ENCODE measurements at regions not wholly inside any gene's neighbourhood (a gene's known extent, or its start where the extent isn't known, plus 50 kb on each side); places are given as distances from the start of the nearest gene placed in this dataset.
A peak's percentile ranks its signal among the peaks of the same experiment; 100 is the strongest.

DNA sequence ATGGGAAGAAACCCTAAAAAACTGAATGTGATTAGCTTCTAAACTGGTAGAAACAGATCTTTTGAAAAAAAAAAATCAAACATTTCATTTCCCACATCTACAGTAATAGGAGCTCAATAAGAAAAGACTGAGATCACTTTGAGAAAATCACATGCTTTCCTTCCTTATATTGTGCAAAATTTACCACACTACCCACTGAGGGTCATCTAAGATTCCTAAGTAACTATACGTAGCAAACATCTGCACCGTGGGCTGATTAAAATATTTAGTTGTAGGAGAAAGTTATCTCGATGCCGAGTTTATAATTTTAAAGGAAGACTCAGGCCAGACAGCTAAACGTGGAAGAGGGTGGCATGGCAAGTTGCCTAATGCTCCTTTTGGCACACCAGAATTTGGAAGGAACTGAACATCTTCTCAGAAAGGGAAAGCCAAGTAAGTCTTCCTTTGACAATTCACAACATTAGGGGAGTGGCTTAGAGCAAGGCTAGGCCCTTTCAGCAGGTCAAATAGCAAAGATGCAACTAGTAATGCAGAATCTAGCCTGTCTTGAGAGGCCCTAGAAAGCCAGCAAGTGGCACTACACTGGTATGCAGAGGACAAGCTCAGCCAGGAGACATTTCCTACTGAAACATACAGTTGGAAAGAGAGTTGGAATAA lies 128.0 kb downstream of the TMA16 start:
- no peak for DNase-seq (ENCODE audit: low spot score)

DNA sequence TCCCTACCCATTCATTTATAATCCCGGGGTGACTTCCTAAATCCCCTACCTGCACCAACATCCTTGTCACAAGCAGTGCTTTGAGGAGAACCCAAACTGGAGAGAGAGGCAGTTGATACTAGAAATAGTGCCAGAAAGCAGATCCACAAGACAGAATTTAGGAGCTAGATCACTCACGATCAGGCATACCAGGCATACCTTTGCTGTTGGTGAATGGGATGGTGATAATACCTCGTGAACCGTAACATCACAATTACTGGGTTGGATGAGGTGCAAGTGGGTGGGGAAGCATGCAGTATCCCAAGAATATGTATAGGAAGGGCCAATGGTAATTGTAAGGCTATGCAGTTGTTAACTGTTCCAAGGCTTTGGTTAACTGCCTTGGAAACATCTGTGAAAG lies 129.3 kb downstream of the TMA16 start:
- DNase-seq (ENCODE audit: low spot score), result no peak

DNA sequence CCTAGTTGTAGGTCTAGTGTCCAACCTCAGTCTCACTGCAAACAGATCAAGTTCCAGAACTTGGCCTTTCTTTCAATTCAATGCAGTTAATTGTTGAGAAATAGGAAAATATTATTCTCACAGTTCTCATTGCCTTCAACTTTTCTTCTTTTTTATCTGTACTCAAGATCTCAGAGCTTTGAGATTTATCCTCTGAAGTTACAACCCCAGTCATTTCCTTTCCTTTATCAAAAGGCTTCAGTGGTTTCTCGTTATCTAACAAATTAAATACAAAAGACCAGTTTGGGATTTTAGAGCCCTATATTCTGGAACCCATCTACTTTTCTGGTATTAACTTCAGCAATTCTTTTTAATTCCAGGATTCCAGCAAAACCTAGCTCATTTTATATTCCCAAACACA lies 130.2 kb downstream of the TMA16 start:
- no peak for DNase-seq (ENCODE audit: low spot score)

- no peak for DNase-seq (ENCODE audit: low spot score)
Measured at GRCh38 chr4:163631288-163631687, 136.8 kb downstream of the TMA16 start.

GRCh38 chr4:163638909-163639308 lies 144.4 kb downstream of the TMA16 start:
- no peak for DNase-seq (ENCODE audit: low spot score)

DNA sequence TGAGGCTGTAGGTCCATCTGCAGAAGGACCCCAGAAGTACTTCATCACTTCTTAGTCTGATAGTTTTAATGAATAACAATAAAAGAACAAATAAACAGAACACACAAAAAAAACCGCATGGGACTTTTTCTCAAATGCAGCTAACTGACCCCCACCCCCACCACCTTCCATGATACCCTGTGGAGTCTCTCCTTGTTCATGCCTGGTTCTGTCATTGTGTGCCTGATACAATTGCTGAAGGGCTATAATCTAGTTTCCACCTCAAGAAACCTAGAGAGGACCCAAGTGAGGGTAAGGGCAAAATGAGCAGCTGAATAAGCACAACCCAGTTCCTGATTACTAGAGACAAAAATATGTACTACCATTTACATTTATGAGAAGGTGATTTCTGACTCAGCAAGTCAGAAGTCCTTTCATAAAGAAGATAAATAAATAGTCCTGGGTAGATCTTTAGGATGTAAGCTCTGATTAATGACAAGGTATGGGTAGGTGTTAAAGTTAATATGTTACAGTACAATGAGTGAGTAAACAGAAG lies 155.1 kb downstream of the TMA16 start:
- DNase-seq (ENCODE audit: low spot score), result no peak

DNA sequence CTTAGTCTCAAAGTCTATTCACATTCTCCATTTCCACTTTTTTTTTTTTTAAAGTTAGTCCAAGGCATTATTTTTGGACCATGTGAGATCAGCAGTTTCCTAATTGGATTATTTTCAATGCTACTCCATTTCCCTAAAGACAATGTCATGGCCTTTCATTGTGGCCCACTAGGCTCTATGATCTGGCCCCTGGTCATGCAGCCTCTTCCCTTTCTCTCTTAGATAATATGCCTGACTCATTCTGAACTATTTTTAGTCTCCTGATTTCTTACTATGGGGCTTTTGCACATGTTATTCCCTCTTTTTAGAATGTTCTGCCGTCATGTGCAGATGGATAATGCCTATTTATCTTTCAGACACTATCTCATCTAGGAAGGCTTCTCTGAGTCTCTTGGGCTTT lies 157.3 kb downstream of the TMA16 start:
- DNase-seq (ENCODE audit: low spot score), result no peak

DNA sequence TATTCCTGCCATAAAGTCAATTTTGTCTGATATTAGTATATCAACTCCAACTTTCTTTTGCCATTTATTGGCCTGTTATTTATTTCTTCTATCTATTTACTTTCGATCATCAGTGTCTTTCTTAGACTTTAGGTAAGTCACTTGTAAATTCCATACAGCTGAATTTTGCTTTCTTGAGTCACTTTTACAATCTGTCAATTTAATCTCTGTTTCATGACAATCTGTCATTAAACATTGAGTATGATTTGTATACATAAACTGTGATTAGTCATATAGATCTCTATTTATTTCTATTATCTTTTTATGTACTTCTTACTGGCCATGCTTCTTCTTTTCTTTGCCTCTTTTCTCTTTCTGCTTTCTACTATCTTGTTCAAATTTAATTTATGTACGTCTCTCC lies 160.1 kb downstream of the TMA16 start:
- DNase-seq (ENCODE audit: low spot score), result no peak

GRCh38 chr4:163660636-163661035 lies 166.1 kb downstream of the TMA16 start:
- DNase-seq (ENCODE audit: low spot score), result no peak

DNA sequence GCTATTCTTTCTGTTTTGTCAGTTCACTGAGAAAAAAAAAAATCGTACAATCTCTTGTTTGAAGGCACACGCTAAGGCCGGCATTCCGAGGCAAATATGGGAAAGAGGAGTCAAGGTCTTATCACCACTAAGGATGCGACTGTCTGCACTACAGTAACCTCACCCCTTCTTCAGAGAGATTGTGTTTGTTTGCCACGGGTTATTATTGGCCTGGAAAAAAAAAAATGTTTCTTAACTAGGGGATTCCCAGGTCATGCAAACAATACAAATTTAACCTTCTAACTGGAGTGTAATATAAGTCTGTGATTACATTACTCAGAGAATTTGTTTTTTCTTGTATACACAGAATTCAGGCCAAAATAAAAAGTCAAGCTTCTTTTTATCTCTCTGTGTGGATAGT lies 168.3 kb downstream of the TMA16 start:
- no peak for DNase-seq (ENCODE audit: low spot score)

GRCh38 chr4:163663454-163664225 lies 169.2 kb downstream of the TMA16 start:
- no peak for DNase-seq (ENCODE audit: low spot score)

- DNase-seq (ENCODE audit: low spot score), result no peak
Measured at GRCh38 chr4:163665101-163665500, 170.6 kb downstream of the TMA16 start.

DNA sequence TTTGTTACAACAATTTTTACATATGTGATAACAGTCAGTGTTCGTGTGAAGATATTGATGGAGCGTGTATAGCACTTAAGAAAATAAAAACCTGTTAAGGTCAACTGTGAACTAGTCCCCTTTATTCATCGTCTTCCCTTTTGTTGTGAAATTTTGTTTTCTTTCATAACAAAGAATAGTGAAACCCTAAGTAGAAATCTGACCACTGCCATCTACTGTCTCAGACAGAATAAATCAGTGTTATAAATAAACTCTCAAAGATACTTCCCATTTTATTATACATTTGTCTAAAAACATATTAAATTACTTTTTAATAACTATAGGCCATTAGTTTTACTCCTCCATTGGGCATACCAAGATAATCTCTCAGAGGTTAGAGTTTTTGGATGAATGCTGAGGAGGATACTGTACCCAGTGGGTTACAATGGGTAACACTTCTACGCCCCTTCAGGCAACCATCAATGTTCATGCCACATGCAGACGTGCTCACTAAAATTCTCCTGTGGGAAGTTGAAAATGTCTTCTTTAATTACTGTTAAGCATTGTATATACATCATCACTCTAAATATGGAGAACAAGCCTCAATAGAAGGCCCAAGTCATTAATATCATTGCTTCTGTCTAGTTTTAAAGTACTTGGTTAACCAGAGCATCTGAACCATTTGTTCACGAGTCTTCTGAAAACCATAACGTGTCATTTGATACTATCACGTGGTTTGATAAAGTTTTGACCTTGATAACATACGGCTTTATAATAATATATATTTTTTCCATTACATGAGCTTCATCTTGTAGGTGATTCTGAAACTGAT lies 171.2 kb downstream of the TMA16 start:
- no peak for DNase-seq (ENCODE audit: low spot score)

- no peak for DNase-seq (ENCODE audit: low spot score)
Measured at GRCh38 chr4:163666332-163666873, 171.9 kb downstream of the TMA16 start.

GRCh38 chr4:163672751-163673150 lies 178.3 kb downstream of the TMA16 start:
- no peak for DNase-seq (ENCODE audit: low spot score)

DNA sequence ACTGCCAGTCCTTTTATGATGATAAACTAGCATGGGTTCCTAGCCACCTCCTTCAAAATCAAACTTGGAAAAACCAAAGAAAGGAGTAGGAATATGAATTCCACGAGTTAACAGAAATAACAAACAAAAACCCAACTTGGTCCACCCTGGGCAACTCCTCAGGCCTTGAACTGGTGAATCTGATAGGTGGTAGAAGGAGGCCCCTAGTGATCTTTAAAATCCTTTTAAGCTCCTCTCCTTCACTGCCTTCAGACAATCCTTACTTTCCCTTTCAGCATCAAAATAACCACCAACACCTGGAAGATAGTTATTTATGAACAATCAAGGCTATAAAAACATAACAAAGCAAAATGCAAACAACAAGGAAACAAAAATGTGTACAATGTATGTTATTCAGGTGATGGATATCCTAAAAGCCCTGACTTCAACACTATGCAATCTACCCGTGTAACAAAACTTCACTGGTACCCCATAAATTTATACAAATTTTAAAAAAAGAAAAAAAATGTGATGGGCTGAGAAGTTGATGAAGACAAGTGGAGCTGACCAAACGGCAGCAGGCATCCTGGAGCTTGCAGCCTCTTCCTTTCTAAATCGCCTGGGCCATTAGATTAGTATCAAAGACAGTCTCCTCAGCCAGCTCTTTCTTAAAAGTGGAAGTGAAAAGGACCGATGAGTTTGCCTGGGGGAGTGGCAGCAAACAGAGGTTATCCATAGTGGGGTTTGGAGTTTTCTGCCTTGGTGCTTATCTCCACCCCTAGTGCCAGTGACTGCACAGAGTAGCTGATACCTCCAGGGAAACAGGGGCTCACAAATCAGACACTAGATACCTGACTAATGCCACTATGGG lies 179.6 kb downstream of the TMA16 start:
- no peak for DNase-seq (ENCODE audit: low spot score)

- DNase-seq (ENCODE audit: low spot score), result peak; percentile 39
Measured at GRCh38 chr4:163679189-163679588, 184.7 kb downstream of the TMA16 start.

DNA sequence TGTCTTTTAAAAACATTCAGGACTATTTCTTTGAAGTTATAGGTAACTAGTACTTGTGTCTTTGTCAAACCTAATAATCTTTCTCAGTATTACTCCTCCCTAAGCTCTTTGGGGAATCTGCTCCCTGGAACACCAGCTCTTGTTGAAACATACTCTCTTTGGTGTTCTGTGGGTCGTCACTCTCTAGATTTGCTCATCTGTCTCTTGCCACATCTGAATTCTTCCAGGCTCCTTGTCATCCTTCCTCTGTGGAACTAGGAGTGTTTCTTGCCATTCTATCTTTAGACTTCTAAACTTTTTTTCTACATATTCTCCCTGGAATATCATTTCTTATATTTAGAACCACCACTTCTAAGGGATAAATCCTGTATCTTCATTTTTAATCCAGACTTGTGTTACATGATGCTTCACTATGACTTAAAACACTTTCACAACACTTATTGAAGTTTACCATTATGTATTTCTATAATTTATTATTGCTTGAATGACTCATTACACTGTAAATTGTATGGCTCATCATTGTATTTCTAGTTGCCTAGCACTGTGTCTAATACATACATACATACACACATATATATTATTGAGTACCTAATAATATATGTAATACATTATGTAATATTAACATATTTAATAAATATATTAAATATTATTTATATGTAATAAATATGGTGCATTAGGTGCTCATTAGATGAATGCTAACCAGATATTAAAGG lies 186.1 kb downstream of the TMA16 start:
- DNase-seq (ENCODE audit: low spot score), result no peak

- DNase-seq (ENCODE audit: low spot score), result peak; percentile 10
Measured at GRCh38 chr4:163681208-163681821, 186.8 kb downstream of the TMA16 start.

GRCh38 chr4:163688856-163689255 lies 194.4 kb downstream of the TMA16 start:
- no peak for DNase-seq (ENCODE audit: low spot score)
